PFSK-1 (cell line): ENCODE measurements at regions not wholly inside any gene's neighbourhood (a gene's known extent, or its start where the extent isn't known, plus 50 kb on each side); places are given as distances from the start of the nearest gene placed in this dataset.

Source experiments
- FOXP2 ChIP-seq: optimal IDR thresholded peaks from 2 replicates; pipeline ENCODE3; 2011; ENCODE audit warnings: borderline replicate concordance, control low read depth, inconsistent platforms; ENCODE audit not compliant: insufficient read depth; ENCODE audit errors: extremely low read length, extremely low read depth
- POLR2AphosphoS5 ChIP-seq: IDR thresholded peaks from 2 replicates; pipeline ENCODE4 v1.6.1; 2012; ENCODE audit warnings: low read depth, mild to moderate bottlenecking, control low read depth, low read length, moderate library complexity
- SIN3A ChIP-seq: IDR thresholded peaks from 2 replicates; pipeline ENCODE4 v1.6.1; 2012; ENCODE audit warnings: mild to moderate bottlenecking, low read length, moderate library complexity, borderline replicate concordance; ENCODE audit not compliant: insufficient read depth
- TAF1 ChIP-seq: IDR thresholded peaks from 2 replicates; pipeline ENCODE4 v1.6.1; 2012; ENCODE audit warnings: low read length, control low read depth, borderline replicate concordance; ENCODE audit not compliant: insufficient read depth
- TF ChIP-seq, protein P1 (sequence below), 2 experiments: IDR thresholded peaks; 2 replicates each; pipeline versions ENCODE4 v1.6.1 to v1.8.0; 2011 to 2012; ENCODE audit warnings: low read depth in 2 of 2, low read length in 2 of 2, control low read depth in 1 of 2, inconsistent platforms in 1 of 2, mild to moderate bottlenecking in 1 of 2, moderate library complexity in 1 of 2; ENCODE audit not compliant: insufficient read depth in 1 of 2

DNA sequence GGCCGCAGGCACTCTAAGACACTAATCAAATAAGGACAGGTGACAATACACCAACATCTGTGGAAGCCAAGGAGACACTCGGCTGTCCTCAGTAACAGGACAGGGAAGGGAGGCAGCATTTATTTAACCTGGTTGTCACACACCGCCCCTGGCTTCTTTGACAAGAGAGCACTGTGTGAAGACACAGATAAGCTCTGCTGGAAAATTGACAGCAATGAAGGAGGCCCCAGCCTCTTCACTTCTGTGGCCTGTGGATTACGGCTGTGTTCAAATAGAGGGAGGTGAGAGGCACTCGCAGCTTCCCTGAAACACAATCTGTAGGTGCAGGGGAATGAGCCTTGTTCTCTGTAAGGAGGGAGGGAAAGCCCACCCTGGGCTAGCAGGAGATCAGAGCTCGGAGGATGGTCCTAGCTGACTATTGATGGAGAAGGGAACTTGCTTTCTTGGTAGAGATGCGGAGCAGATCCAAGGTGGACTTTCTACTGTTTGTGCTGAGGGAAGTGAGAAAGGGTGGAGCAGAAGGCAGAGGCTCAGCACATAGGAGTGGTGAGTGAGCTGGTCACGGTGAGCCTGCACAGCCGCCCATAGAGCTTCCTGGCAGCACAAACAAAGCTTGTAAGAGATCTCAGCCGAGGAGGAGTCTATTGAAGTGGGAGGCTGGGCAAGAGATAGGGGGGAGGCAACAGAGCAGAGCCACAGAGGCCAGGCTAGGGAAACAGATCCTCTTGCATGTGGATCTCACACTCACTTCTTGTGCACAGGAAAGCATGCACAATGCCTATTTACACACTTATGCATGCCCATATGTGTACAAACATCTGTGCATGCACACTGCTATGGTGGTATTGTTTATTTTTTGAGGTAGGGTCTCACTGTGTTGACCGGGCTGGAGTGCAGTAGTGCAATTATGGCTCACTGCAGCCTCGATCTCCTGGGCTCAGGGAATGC, 114.6 kb upstream of the THY1 start:
- no peak for TF ChIP-seq SIN3A
- TF ChIP-seq POLR2AphosphoS5, result no peak
- no peak for TF ChIP-seq TAF1
- TF ChIP-seq, protein P1, sequence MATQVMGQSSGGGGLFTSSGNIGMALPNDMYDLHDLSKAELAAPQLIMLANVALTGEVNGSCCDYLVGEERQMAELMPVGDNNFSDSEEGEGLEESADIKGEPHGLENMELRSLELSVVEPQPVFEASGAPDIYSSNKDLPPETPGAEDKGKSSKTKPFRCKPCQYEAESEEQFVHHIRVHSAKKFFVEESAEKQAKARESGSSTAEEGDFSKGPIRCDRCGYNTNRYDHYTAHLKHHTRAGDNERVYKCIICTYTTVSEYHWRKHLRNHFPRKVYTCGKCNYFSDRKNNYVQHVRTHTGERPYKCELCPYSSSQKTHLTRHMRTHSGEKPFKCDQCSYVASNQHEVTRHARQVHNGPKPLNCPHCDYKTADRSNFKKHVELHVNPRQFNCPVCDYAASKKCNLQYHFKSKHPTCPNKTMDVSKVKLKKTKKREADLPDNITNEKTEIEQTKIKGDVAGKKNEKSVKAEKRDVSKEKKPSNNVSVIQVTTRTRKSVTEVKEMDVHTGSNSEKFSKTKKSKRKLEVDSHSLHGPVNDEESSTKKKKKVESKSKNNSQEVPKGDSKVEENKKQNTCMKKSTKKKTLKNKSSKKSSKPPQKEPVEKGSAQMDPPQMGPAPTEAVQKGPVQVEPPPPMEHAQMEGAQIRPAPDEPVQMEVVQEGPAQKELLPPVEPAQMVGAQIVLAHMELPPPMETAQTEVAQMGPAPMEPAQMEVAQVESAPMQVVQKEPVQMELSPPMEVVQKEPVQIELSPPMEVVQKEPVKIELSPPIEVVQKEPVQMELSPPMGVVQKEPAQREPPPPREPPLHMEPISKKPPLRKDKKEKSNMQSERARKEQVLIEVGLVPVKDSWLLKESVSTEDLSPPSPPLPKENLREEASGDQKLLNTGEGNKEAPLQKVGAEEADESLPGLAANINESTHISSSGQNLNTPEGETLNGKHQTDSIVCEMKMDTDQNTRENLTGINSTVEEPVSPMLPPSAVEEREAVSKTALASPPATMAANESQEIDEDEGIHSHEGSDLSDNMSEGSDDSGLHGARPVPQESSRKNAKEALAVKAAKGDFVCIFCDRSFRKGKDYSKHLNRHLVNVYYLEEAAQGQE (IDR thresholded peaks at IDR 0.05; ENCODE audit: insufficient read depth in 1 of 2, low read depth in 2 of 2, low read length in 2 of 2), result no peak
- TF ChIP-seq FOXP2, result no peak

DNA sequence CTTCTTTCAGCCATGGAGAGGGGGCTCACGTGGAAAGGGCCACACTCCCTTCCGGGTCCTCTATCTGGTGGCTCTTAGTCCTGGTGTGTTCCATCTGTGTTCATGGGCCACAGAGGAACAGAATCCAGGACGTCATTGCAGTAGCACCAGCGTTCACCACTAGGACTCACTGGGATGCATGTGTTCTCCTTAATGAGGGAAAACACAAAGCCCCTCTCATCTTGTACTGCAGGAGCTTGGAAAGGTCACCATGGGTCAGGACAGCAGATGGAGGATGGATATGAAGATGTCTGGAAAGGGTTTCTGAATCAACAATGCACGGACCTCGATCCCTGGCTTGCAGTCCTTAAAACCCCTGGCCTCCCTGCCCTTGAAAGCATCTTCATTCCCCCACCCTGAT, 113.8 kb upstream of the THY1 start:
- TF ChIP-seq SIN3A, result no peak
- TF ChIP-seq POLR2AphosphoS5, result no peak
- no peak for TF ChIP-seq TAF1
- no peak for TF ChIP-seq FOXP2
- TF ChIP-seq, protein P1 (IDR thresholded peaks at IDR 0.05; ENCODE audit: insufficient read depth in 1 of 2, low read depth in 2 of 2, low read length in 2 of 2), result no peak

DNA sequence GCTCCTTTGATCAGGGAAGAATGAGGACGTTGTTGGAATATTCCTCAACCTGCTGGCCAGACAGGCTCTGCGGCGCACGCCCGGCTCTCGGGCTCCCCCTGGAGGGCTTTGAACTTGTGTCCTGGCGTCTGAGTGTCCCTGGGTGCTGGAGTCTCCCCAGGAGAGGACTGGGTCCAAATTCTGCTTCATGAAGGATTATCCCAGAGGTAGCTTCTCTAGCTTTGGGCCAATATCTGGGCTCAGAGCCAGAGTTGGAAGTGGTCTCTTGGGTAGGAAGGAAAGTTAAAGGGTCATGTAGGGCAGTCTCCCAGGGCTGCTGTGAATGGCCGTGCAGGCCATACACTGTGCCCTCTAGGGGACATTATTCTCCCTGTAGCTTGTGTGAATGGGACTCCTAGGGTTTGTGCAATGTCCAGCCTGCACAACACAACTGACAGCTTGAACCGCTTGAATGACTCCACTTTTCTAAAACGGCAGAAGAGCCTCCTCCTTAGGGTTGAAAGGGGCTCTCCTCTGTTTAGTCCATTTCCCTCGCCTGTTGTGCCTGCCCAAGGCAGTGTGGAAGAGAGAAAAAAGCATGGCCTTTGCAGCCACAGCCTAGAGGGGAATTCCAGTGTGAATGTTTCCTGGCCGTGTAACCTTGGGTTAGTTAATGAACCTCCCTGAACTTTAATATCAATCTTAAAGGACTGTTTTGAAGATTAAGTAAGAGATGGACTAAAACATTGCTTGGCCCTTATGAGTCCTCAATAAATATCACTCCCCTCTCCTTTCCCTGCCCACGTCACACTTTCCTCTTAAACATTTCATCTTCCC, 111.2 kb upstream of the THY1 start:
- no peak for TF ChIP-seq FOXP2
- TF ChIP-seq SIN3A, result no peak
- TF ChIP-seq, protein P1 (IDR thresholded peaks at IDR 0.05; ENCODE audit: insufficient read depth in 1 of 2, low read depth in 2 of 2, low read length in 2 of 2), result no peak
- TF ChIP-seq POLR2AphosphoS5, result no peak
- no peak for TF ChIP-seq TAF1

DNA sequence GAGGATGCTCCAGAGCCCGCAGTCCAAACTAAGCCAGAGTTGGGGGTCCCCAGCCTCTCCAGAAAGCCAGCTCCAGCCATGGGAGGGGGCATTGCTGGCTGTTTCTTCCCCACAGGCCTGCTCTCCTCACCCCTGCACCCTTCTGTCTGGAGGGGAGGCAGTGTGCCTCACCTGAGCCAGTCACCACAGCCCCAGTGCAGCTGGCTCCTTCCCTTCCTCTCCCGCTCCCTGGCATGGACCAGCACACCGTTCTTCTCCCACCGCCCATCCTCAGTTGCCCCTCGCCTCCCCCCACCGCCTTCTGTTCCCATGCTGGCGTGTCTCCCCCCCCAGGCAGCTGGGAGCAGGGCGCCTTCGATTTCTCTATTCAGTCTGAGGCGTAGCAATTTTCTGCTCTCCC, 110.5 kb upstream of the THY1 start:
- TF ChIP-seq TAF1 (no peak), FOXP2 (no peak), POLR2AphosphoS5 (no peak), SIN3A (no peak)
- TF ChIP-seq, protein P1 (IDR thresholded peaks at IDR 0.05; ENCODE audit: insufficient read depth in 1 of 2, low read depth in 2 of 2, low read length in 2 of 2), result no peak
